Dermis blood vessel endothelial cell (primary cell): ENCODE measurements at regions not wholly inside any gene's neighbourhood (a gene's known extent, or its start where the extent isn't known, plus 50 kb on each side); places are given as distances from the start of the nearest gene placed in this dataset.
"Not testable (repeated sequence)": the region's sequence is repeated elsewhere in the genome, so short reads cannot be mapped to it uniquely, and the experiment has no call there.

Experiments
- DNase-seq: peaks from one replicate; pipeline ENCODE4 v3.0.0; 2010

DNA sequence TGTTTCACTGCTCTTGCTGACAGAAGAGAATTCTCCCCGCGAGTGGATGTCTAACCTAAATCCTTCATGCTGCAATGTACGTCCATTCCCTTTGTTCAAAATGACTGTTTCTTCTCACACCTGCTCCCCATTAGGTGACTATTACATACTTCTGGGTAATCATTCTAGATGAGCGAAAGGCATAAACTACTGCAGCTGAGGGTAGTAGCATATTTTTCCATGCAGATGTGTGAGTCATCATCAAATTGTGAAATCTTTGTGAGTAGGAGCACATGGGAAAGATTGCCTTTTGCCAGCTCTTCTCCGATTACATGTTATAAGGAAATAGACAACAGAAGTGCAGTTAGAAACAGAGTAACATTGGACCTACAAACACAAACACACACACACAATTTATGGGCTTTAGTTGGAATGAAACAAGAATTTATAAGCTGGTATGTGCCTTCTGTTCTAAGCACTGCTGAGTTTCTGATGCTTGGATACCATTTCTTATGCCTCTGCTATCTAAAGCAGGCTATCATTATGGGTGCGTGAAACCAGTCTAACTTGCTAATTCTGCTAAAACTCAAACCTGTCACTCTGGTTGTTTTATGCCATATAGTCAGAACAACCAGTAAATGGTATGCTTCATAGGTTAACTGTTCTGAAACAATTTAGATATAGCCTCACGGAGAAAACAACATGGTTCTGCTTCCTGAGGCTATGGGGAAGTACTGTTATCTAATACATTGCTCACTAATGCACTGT lies 346.9 kb upstream of the PSMD7 start:
- DNase-seq = no peak

DNA sequence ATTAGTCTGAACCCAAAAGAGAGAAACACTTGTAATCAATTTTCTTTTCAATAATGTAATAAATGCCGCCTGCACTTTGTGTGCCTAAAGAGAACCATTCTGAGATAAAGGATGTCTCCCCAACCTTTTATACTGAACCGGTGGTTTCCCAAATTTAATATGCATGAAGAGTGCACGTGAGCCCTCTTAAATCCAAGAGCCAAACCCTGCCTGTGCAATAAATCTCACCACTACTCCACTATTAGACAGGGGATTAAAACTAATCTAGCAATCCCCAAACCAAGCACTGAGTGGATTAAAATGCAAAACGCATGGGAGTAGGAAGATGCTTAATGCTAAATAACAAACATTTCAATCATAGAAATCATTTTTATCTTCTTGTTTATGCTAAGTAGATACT lies 351.0 kb upstream of the PSMD7 start:
- DNase-seq = no peak

- DNase-seq = not testable (repeated sequence)
These were observed 353.4 kb upstream of the PSMD7 start for GRCh38 chr16:73943184-73943583.

DNA sequence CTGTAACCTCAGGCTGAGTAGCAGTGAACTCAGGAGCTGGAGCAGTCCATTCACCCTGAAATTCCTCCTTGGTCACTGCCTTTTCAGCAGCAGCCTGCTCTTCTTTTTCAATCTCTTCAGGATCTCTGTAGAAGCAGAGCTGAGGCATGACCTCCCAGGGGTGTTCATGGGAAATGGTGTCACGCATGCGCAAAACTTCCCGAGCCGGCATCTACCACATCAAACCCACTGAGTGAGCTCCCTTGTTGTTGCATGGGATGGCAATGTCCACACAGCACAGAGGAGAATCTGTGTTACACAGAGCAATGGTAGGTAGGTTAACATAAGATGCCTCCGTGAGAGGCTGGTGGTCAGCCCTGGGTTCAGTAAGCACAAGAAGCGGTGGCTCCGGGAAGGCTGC lies 355.8 kb upstream of the PSMD7 start:
- not testable (repeated sequence) for DNase-seq

- DNase-seq = no peak
These were observed 372.7 kb upstream of the PSMD7 start for GRCh38 chr16:73923951-73924350.

- no peak for DNase-seq
These were observed 375.3 kb upstream of the PSMD7 start for GRCh38 chr16:73921295-73921694.

- DNase-seq = no peak
These were observed 379.6 kb upstream of the PSMD7 start for GRCh38 chr16:73916829-73917594.

DNA sequence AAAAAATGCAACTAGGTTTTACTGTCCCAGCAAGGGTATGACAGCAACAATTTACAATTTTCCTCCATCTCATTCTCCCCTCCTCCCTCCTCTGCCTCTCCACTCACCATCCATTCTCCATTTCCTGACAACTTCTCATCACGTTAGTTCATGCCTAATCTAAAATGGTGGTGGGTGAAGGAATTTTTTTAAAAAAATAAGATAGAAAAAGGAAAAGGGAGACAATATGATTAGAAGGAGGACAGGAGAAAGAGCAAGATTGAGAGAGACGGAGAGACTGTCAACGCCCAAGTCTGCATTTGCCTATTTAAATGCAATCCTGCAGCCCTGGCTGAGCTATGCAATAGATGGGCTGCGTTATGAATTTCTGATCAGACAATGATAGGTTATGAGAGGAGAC lies 380.7 kb upstream of the PSMD7 start:
- no peak for DNase-seq

GRCh38 chr16:73915140-73915539 lies 381.5 kb upstream of the PSMD7 start:
- DNase-seq = no peak

DNA sequence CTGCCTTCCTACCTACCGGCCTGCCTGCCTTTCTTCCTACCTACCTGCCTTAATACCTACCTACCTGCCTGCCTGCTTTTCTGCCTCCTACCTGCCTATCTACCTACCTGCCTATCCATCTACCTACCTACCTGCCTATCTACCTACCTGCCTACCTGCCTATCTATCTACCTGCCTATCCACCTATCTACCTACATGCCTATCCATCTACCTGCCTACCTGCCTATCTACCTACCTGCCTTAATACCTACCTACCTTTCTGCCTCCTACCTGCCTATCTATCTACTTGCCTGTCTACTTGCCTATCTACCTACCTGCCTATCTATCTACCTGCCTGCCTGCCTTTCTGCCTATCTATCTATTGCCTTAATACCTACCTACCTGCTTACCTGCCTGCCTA lies 383.8 kb upstream of the PSMD7 start:
- DNase-seq = no peak

DNA sequence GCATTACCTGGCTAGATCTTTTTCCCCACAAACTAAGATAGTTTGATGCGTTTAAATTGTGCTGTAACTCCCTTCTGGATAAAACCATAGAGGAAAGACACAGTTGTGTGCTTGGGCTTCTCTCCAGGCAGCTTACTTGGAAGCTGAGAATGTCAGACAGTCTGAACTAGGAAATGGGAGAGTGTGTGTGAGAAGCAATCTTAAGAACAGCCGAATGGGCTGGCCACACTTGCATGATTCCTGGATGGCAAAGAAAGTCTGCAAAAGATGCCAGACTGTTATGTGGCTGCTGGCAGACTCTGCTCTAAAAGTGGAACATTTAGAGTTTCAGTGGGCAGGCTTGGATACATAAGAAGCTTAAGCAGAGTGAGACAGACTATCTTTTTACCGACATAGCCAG lies 384.3 kb upstream of the PSMD7 start:
- DNase-seq = no peak

DNA sequence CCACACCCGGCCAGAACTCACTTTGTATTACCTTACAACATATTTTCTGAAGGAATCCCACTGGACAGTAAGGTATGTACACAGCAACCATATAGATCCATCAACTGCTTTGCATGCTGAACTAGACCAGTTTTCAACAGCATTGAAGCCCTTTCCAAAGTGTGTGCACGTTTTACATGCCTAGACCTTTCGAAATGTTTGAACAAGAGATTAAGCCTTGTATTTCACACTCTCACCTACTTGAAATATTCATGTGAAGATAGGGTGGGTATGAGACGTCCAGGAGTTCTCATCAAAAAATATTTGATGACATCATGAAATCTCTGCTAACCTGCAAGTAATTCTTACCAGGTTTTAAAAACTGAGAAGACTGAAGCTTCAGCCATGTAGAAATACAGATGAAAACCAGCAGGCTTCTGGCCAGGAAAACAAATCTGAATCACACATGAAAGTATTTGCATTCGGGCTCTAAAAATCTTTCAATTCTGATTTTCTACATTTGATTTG lies 387.0 kb upstream of the PSMD7 start:
- no peak for DNase-seq

- DNase-seq = no peak
These were observed 405.5 kb upstream of the PSMD7 start for GRCh38 chr16:73891129-73891542.

DNA sequence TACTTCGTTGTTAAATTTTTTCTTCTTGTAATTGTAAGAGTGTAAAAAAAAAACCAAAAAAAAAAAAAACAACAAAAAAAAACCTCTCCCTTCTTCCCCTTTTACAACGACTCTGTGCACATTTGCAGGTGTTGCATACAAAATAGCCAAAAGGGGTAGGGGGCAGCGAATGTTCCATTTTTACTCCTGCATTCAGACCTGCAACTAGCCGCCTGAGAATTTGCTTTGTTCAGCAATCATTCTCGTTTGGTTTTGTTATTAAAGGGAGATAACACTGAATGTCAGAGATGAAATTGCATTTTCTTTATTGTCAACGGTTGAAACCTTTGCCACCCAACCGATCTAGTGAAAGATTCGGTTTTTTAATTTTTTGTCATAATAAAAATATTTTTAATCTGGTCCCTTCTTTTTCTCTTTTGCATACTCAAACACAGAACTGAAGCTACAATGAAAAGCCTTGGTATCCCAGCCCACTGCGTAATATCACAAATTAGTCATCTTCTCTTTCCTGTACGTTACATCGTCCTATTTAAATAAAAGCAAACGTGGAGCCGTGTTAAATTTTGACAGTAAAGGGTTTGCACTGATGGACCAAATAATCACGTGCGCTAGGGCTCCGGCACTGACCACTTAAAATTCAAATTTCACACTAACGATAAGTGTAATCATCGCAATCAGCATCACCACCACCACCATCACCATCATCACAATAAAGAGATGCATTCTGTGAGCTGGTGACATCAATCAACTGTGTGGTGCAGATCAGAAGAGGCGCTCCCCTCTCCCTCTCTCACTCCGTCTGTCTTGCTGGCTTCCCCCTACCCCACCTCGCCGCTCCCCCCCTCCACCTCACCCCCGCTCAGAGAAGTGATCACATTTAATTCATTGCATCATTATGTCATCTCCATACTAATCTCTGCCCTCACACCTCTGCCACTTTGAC lies 406.2 kb upstream of the PSMD7 start:
- DNase-seq = no peak

DNA sequence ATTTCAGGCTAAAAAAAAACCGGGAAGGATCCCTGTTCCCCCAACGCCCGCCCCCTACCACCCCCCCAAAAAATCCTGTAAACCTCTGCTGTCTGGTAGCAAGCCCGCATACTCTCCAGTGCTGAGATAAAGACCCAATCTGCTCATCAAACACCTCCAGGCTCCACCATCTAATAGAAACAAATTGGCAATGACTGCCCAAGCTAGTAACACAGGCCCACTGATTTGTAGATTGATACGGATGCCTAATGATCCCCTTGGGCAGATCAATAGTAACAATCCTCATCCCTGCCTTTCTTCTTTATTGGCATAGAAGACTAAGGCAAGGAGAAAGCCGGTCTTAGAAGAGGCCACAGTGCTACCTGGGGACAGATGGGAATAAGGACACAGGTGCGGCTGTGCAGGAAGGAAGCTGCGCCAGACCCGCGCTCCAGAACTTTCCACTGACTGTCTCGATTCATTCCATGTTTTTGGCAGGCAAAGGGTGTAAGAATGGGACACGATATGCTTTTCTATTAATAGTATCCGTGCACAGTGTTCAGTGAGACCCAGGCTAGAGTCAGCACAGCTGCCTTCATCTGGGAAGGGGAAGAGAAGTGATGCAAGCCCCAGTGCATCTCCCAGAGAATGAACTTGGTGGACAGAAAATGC lies 407.6 kb upstream of the PSMD7 start:
- no peak for DNase-seq

DNA sequence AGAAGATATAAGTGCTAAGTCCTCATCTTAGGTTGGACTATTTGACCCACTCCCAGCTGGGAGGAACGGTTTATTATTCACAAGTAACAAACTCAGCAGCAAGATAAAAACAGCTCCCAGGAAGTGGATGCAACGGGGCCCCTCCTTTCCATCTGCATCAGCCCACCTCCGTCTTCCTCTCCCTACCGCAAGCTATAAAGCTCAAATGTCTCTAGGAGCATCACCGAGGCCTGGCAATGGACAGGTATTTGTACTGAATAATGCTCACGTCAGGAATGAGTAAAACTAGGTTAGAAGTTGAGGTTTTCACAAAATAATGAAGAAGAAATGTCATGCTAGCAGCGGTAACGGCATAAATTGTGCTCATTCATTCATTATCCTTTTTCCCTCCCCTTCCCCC lies 408.7 kb upstream of the PSMD7 start:
- DNase-seq = no peak

- DNase-seq = no peak
These were observed 410.2 kb upstream of the PSMD7 start for GRCh38 chr16:73886426-73886825.

DNA sequence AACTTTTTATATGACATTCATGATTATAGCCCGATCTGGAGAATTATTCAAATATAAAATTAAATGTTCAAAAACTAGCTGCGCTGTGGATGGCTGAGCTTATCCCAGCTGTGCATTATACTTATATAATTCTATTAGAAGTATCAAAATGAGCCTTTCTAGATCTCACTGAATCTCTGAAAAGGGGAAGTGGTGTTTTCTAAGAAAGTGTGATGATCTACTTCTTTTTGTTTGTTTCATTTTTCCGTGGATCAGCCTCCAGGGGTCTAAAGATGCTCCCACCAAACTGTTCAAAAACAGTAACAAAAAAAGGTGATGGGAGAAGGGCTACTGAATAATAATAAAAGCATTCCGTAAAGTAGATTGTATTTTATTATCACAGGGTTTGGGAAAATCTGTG lies 411.3 kb upstream of the PSMD7 start:
- no peak for DNase-seq

- DNase-seq = no peak
These were observed 412.8 kb upstream of the PSMD7 start for GRCh38 chr16:73883841-73884240.

- no peak for DNase-seq
These were observed 413.5 kb upstream of the PSMD7 start for GRCh38 chr16:73883126-73883525.

- no peak for DNase-seq
These were observed 414.0 kb upstream of the PSMD7 start for GRCh38 chr16:73882651-73883050.

GRCh38 chr16:73882033-73882432 lies 414.6 kb upstream of the PSMD7 start:
- DNase-seq = no peak
